Neural cell (in vitro differentiated cells): ENCODE measurements at regions not wholly inside any gene's neighbourhood (a gene's known extent, or its start where the extent isn't known, plus 50 kb on each side); places are given as distances from the start of the nearest gene placed in this dataset.
A peak's percentile ranks its signal among the peaks of the same experiment; 100 is the strongest.

Experiments used
- H2AFZ ChIP-seq: fragments of 200-600, 300-800 bp; sonication (generic), shearing (Covaris generic); 2 replicates; pipeline ENCODE4 v1.6.0; 2014; ENCODE audit warnings: low read depth, mild to moderate bottlenecking, antibody characterized with exemption, low read length, moderate library complexity
- H3F3A ChIP-seq: fragments of 200-600 bp; shearing (Covaris generic); 2 replicates; pipeline ENCODE4 v1.6.1; 2016; ENCODE audit warnings: mild to moderate bottlenecking, moderate library complexity, mixed read lengths, antibody characterized with exemption, low read length; ENCODE audit not compliant: insufficient read depth, poor library complexity, severe bottlenecking
- H3K27ac ChIP-seq: fragments of 200-600, 300-800 bp; sonication (generic), shearing (Covaris generic); 2 replicates; pipeline ENCODE4 v1.5.1; 2014; ENCODE audit warnings: mild to moderate bottlenecking, low read length, moderate library complexity
- H3K27me3 ChIP-seq: fragments of 300-800, 200-600 bp; sonication (generic), shearing (Covaris generic); 2 replicates; pipeline ENCODE4 v1.6.0; 2014; ENCODE audit warnings: mild to moderate bottlenecking, low read depth, low read length, moderate library complexity; ENCODE audit not compliant: insufficient read depth
- H3K36me3 ChIP-seq: fragments of 300-800, 200-600 bp; sonication (generic), shearing (Covaris generic); 2 replicates; pipeline ENCODE4 v1.5.1; 2014; ENCODE audit warnings: mild to moderate bottlenecking, antibody characterized with exemption, low read length, moderate library complexity; ENCODE audit not compliant: insufficient read depth
- H3K4me2 ChIP-seq: fragments of 300-800, 200-600 bp; sonication (generic), shearing (Covaris generic); 2 replicates; pipeline ENCODE4 v1.6.0; 2014; ENCODE audit warnings: mild to moderate bottlenecking, low read length
- H3K4me3 ChIP-seq: fragments of 300-800, 200-600 bp; sonication (generic), shearing (Covaris generic); 2 replicates; pipeline ENCODE4 v1.5.1; 2014; ENCODE audit warnings: mild to moderate bottlenecking, low read length, moderate library complexity
- H3K79me2 ChIP-seq: fragments of 200-600 bp; shearing (Covaris generic); replicated peaks from 2 replicates; pipeline ENCODE4 v1.6.0; 2014; ENCODE audit warnings: mild to moderate bottlenecking, low read length, moderate library complexity; ENCODE audit not compliant: insufficient read depth
- H3K9ac ChIP-seq: fragments of 300-800, 200-600 bp; sonication (generic), shearing (Covaris generic); 2 replicates; pipeline ENCODE4 v1.6.1; 2016; ENCODE audit warnings: mild to moderate bottlenecking, low read length, mixed read lengths
- H3K9me2 ChIP-seq: fragments of 200-600 bp; shearing (Covaris generic); 2 replicates; pipeline ENCODE4 v1.6.1; 2016; ENCODE audit warnings: mild to moderate bottlenecking, low read length, mixed read lengths; ENCODE audit not compliant: insufficient read depth
- H3K9me3 ChIP-seq: fragments of 200-600, 300-800 bp; sonication (generic), shearing (Covaris generic); 2 replicates; pipeline ENCODE4 v1.6.1; 2016; ENCODE audit warnings: mild to moderate bottlenecking, mixed run types, low read length, moderate library complexity, mixed read lengths
- H4K20me1 ChIP-seq: fragments of 200-600 bp; shearing (Covaris generic); 2 replicates; pipeline ENCODE4 v1.6.1; 2016; ENCODE audit warnings: mild to moderate bottlenecking, mixed run types; ENCODE audit not compliant: insufficient read depth
- CTCF ChIP-seq: fragments of 450-650 bp; IDR thresholded peaks from 2 replicates; pipeline ENCODE4 v1.5.1; 2014; ENCODE audit warnings: antibody characterized with exemption, mild to moderate bottlenecking, moderate library complexity; ENCODE audit not compliant: poor library complexity, severe bottlenecking
- EP300 ChIP-seq: fragments of 450-650 bp; conservative IDR thresholded peaks from 2 replicates; pipeline ENCODE4 v1.6.1; 2014; ENCODE audit warnings: antibody characterized with exemption, mild to moderate bottlenecking, moderate library complexity; ENCODE audit not compliant: poor library complexity, severe bottlenecking
- EZH2 ChIP-seq: fragments of 200-600, 300-800 bp; shearing (Covaris generic), sonication (generic); IDR thresholded peaks from 2 replicates; pipeline ENCODE4 v1.6.1; 2014; ENCODE audit warnings: antibody characterized with exemption, low read length, borderline replicate concordance, mild to moderate bottlenecking; ENCODE audit not compliant: insufficient read depth, poor library complexity, severe bottlenecking
- MXI1 ChIP-seq: fragments of 450-650 bp; conservative IDR thresholded peaks from 2 replicates; pipeline ENCODE4 v1.6.1; 2014; ENCODE audit warnings: antibody characterized with exemption, mild to moderate bottlenecking; ENCODE audit not compliant: poor library complexity, severe bottlenecking
- POLR2AphosphoS5 ChIP-seq: IDR thresholded peaks from 2 replicates; pipeline ENCODE4 v1.6.1; 2012
- RAD21 ChIP-seq: fragments of 450-650 bp; conservative IDR thresholded peaks from 2 replicates; pipeline ENCODE4 v1.6.1; 2014; ENCODE audit warnings: antibody characterized with exemption, mild to moderate bottlenecking, moderate library complexity
- REST ChIP-seq: IDR thresholded peaks from 2 replicates; pipeline ENCODE4 v1.6.1; 2012; ENCODE audit warnings: borderline replicate concordance
- SMC3 ChIP-seq: fragments of 450-650 bp; conservative IDR thresholded peaks from 2 replicates; pipeline ENCODE4 v1.6.1; 2014; ENCODE audit warnings: antibody characterized with exemption, mild to moderate bottlenecking, moderate library complexity; ENCODE audit not compliant: poor library complexity
- TAF1 ChIP-seq: IDR thresholded peaks from 2 replicates; pipeline ENCODE4 v1.6.1; 2012; ENCODE audit warnings: low read depth

- Histone ChIP-seq H3K27me3 (no peaks in the 10 kb centered on the region), H4K20me1 (no peaks in the 10 kb centered on the region), H3K9ac (no peak overlapping the region), H2AFZ (no peak overlapping the region), H3F3A (no peaks in the 10 kb centered on the region), H3K79me2 (no peaks in the 10 kb centered on the region), H3K9me3 (no peaks in the 10 kb centered on the region), H3K9me2 (no peaks in the 10 kb centered on the region), H3K27ac (peak overlapping the region; percentile 36), H3K4me3 (no peak overlapping the region), H3K36me3 (no peaks in the 10 kb centered on the region), H3K4me2 (no peak overlapping the region)
- TF ChIP-seq POLR2AphosphoS5 (no peak), TAF1 (no peak), CTCF (no peak), MXI1 (no peak), EZH2 (no peak), EP300 (no peak), REST (no peak), RAD21 (no peak)
Observed at GRCh38 chr6:143569040-143569439, 57.5 kb upstream of the FUCA2 start.

GRCh38 chr6:143564484-143565017 is 53.0 kb upstream of the FUCA2 start:
- Histone ChIP-seq H3K9me3 (no peaks in the 10 kb centered on the region), H3F3A (no peaks in the 10 kb centered on the region), H3K4me2 (no peak overlapping the region), H2AFZ (no peak overlapping the region), H4K20me1 (no peaks in the 10 kb centered on the region), H3K79me2 (no peaks in the 10 kb centered on the region), H3K9me2 (no peaks in the 10 kb centered on the region), H3K27me3 (no peaks in the 10 kb centered on the region), H3K9ac (no peak overlapping the region), H3K36me3 (no peaks in the 10 kb centered on the region), H3K27ac (no peak overlapping the region), H3K4me3 (no peak overlapping the region)
- no peak for TF ChIP-seq EP300
- TF ChIP-seq SMC3, result no peak
- TF ChIP-seq TAF1, result no peak
- TF ChIP-seq REST, result no peak
- no peak for TF ChIP-seq MXI1
- TF ChIP-seq EZH2, result no peak
- TF ChIP-seq CTCF, result no peak
- no peak for TF ChIP-seq RAD21
- no peak for TF ChIP-seq POLR2AphosphoS5
